ENCODE measurements at regions not wholly inside any gene's neighbourhood (a gene's known extent, or its start where the extent isn't known, plus 50 kb on each side); places are given as distances from the start of the nearest gene placed in this dataset.

GRCh38 chr10:2460812-2461211 lies 606.5 kb upstream of the PFKP start:
- no peak for DNase-seq (ENCODE audit: low spot score)
- Histone ChIP-seq H3K79me2 (ENCODE audit: insufficient read depth, low read depth, low read length) (no peaks in the 10 kb centered on the region), H2AFZ (ENCODE audit: low read length) (no peak overlapping the region), H4K20me1 (ENCODE audit: insufficient read depth, low read length) (no peaks in the 10 kb centered on the region), H3K36me3 (ENCODE audit: insufficient read depth, low read length) (no peaks in the 10 kb centered on the region), H3K4me2 (ENCODE audit: low read length) (no peak overlapping the region), H3K4me1 (ENCODE audit: insufficient read depth, low read length, poor library complexity, severe bottlenecking) (no peaks in the 10 kb centered on the region), H3K9me3 (ENCODE audit: low read length) (no peaks in the 10 kb centered on the region), H3K4me3 (ENCODE audit: low read depth, low read length, poor library complexity, severe bottlenecking) (no peak overlapping the region), H3K27ac (ENCODE audit: low read depth, low read length, poor library complexity, severe bottlenecking) (no peak overlapping the region), H3K9me2 (ENCODE audit: insufficient read depth, low read length) (no peaks in the 10 kb centered on the region)
- intact Hi-C loops (cut with micrococcal nuclease; ENCODE audit: unreplicated experiment) = no loop called here
- ChIA-PET POLR2A (no interaction called here), CTCF (ENCODE audit: unreplicated experiment) (no interaction called here)
- TF ChIP-seq, protein P1, sequence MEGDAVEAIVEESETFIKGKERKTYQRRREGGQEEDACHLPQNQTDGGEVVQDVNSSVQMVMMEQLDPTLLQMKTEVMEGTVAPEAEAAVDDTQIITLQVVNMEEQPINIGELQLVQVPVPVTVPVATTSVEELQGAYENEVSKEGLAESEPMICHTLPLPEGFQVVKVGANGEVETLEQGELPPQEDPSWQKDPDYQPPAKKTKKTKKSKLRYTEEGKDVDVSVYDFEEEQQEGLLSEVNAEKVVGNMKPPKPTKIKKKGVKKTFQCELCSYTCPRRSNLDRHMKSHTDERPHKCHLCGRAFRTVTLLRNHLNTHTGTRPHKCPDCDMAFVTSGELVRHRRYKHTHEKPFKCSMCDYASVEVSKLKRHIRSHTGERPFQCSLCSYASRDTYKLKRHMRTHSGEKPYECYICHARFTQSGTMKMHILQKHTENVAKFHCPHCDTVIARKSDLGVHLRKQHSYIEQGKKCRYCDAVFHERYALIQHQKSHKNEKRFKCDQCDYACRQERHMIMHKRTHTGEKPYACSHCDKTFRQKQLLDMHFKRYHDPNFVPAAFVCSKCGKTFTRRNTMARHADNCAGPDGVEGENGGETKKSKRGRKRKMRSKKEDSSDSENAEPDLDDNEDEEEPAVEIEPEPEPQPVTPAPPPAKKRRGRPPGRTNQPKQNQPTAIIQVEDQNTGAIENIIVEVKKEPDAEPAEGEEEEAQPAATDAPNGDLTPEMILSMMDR (conservative IDR thresholded peaks at IDR 0.05; ENCODE audit: low read length) = no peak
- no peak for TF ChIP-seq EZH2phosphoT487 (IDR thresholded peaks at IDR 0.05; ENCODE audit: borderline replicate concordance, low read depth, low read length)
- BruUV-seq (replicated peaks) = no TSS peak

DNA sequence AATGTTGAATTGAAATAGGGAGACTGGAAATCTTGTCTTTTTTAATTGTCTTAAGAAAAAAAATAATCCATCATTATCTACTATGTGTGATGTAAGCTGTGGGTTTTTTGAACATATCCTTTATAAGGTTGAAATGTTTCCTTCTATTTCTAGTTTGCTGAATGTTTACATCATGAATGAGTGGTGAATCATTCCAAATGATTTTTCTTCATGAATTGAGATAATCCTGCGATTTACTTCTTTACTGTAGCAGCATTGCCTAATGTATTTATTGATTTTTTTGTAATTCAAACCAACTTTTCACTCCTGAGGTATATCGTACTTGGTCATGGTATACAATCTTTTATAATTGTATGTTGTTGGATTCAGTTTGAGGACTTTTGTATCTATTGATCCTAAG lies 607.6 kb upstream of the PFKP start:
- POLR2A ChIA-PET = no interaction called here
- no peaks in the 10 kb centered on the region for H3K4me1 ChIP-seq (ENCODE audit: insufficient read depth, low read length, poor library complexity, severe bottlenecking)
- H3K4me2 ChIP-seq (ENCODE audit: low read length) = no peak overlapping the region
- H2AFZ ChIP-seq (ENCODE audit: low read length) = no peak overlapping the region
- no peak overlapping the region for H3K4me3 ChIP-seq (ENCODE audit: low read depth, low read length, poor library complexity, severe bottlenecking)
- no peaks in the 10 kb centered on the region for H3K79me2 ChIP-seq (ENCODE audit: insufficient read depth, low read depth, low read length)
- H3K9me3 ChIP-seq (ENCODE audit: low read length) = no peaks in the 10 kb centered on the region
- CTCF ChIA-PET (ENCODE audit: unreplicated experiment) = no interaction called here
- H3K9me2 ChIP-seq (ENCODE audit: insufficient read depth, low read length) = no peaks in the 10 kb centered on the region
- no peaks in the 10 kb centered on the region for H3K36me3 ChIP-seq (ENCODE audit: insufficient read depth, low read length)
- TF ChIP-seq, protein P1 (conservative IDR thresholded peaks at IDR 0.05; ENCODE audit: low read length) = no peak
- no peak for TF ChIP-seq EZH2phosphoT487 (IDR thresholded peaks at IDR 0.05; ENCODE audit: borderline replicate concordance, low read depth, low read length)
- DNase-seq (ENCODE audit: low spot score) = no peak
- intact Hi-C loops (cut with micrococcal nuclease; ENCODE audit: unreplicated experiment) = no loop called here
- no peaks in the 10 kb centered on the region for H4K20me1 ChIP-seq (ENCODE audit: insufficient read depth, low read length)
- BruUV-seq (replicated peaks) = no TSS peak
- H3K27ac ChIP-seq (ENCODE audit: low read depth, low read length, poor library complexity, severe bottlenecking) = no peak overlapping the region

DNA sequence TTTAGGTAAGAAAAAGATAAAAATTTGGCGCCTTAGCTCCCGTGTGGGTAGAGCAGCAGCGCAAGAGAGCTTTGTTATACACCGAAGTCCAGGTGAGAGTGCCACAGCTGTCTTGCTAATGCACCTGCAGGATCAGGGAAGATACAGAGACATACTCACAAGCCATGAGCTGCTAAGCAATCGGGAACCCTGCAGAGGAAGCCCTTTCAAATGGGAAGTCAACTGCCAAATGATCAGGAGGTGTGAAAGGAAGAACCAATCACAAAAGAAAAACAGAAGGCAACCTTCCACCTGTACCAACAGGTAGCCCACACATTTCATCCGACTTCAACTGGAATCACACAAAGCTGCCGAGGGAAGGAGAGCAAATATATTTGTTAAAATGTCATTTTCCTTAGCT lies 610.5 kb upstream of the PFKP start:
- intact Hi-C loops (cut with micrococcal nuclease; ENCODE audit: unreplicated experiment) = no loop called here
- H3K9me2 ChIP-seq (ENCODE audit: insufficient read depth, low read length) = no peaks in the 10 kb centered on the region
- H3K27ac ChIP-seq (ENCODE audit: low read depth, low read length, poor library complexity, severe bottlenecking) = no peak overlapping the region
- no peaks in the 10 kb centered on the region for H3K79me2 ChIP-seq (ENCODE audit: insufficient read depth, low read depth, low read length)
- H4K20me1 ChIP-seq (ENCODE audit: insufficient read depth, low read length) = no peaks in the 10 kb centered on the region
- no peak overlapping the region for H3K4me2 ChIP-seq (ENCODE audit: low read length)
- no peak overlapping the region for H3K4me3 ChIP-seq (ENCODE audit: low read depth, low read length, poor library complexity, severe bottlenecking)
- DNase-seq (ENCODE audit: low spot score) = no peak
- H2AFZ ChIP-seq (ENCODE audit: low read length) = no peak overlapping the region
- ChIA-PET POLR2A (no interaction called here), CTCF (ENCODE audit: unreplicated experiment) (no interaction called here)
- no peaks in the 10 kb centered on the region for H3K36me3 ChIP-seq (ENCODE audit: insufficient read depth, low read length)
- TF ChIP-seq, protein P1 (conservative IDR thresholded peaks at IDR 0.05; ENCODE audit: low read length) = no peak
- TF ChIP-seq EZH2phosphoT487 (IDR thresholded peaks at IDR 0.05; ENCODE audit: borderline replicate concordance, low read depth, low read length) = no peak
- no peaks in the 10 kb centered on the region for H3K9me3 ChIP-seq (ENCODE audit: low read length)
- no TSS peak for BruUV-seq (replicated peaks)
- no peaks in the 10 kb centered on the region for H3K4me1 ChIP-seq (ENCODE audit: insufficient read depth, low read length, poor library complexity, severe bottlenecking)
